Keratinocyte (primary cell): ENCODE measurements at regions not wholly inside any gene's neighbourhood (a gene's known extent, or its start where the extent isn't known, plus 50 kb on each side); places are given as distances from the start of the nearest gene placed in this dataset.
"Not testable (repeated sequence)": the region's sequence is repeated elsewhere in the genome, so short reads cannot be mapped to it uniquely, and the experiment has no call there.

Experiments
- DNase-seq: peaks from one replicate; pipeline ENCODE4 v3.0.0-alpha.2; 2011; ENCODE audit warnings: low read depth, missing footprints, low spot score
- FAIRE-seq: peaks from 2 replicates; lab custom pipeline; 2011; peaks lifted over from hg19 to GRCh38; lab: Jason Lieb, UNC
- H2AFZ ChIP-seq: 2 replicates; pipeline ENCODE4 v1.6.0; 2012; ENCODE audit warnings: low read length, control low read depth, inconsistent platforms; ENCODE audit not compliant: control insufficient read depth
- H3K27ac ChIP-seq: 2 replicates; pipeline ENCODE4 v1.5.1; 2011; ENCODE audit warnings: low read length; ENCODE audit not compliant: control insufficient read depth, insufficient read depth
- H3K27me3 ChIP-seq: 3 replicates; pipeline ENCODE4 v1.6.0; 2011; ENCODE audit warnings: low read length; ENCODE audit not compliant: control insufficient read depth, insufficient read depth; ENCODE audit errors: extremely low read depth
- H3K36me3 ChIP-seq, 2 experiments: 2 replicates in 1 of 2; 3 replicates in 1 of 2; pipeline ENCODE4 v1.5.1; 2011; ENCODE audit warnings: low read length in 2 of 2, mild to moderate bottlenecking in 1 of 2; ENCODE audit not compliant: control insufficient read depth in 2 of 2, insufficient read depth in 2 of 2; ENCODE audit errors: extremely low read depth in 1 of 2
- H3K4me1 ChIP-seq: 3 replicates; pipeline ENCODE4 v1.5.1; 2011; ENCODE audit warnings: low read length; ENCODE audit not compliant: control insufficient read depth, insufficient read depth; ENCODE audit errors: extremely low read depth
- H3K4me2 ChIP-seq: 3 replicates; pipeline ENCODE4 v1.6.0; 2011; ENCODE audit warnings: low read depth, low read length; ENCODE audit not compliant: control insufficient read depth, insufficient read depth; ENCODE audit errors: extremely low read depth
- H3K4me3 ChIP-seq, 3 experiments: fragments of 200-600 bp in 1 of 3; sonication (generic) in 1 of 3; 2 replicates in 2 of 3; 3 replicates in 1 of 3; pipeline ENCODE4 v1.5.1; 2011 to 2016; ENCODE audit warnings: low read length in 3 of 3, mild to moderate bottlenecking in 3 of 3, control low read depth in 2 of 3, inconsistent platforms in 1 of 3, low read depth in 1 of 3, mixed read lengths in 1 of 3, mixed run types in 1 of 3, moderate library complexity in 1 of 3; ENCODE audit not compliant: control insufficient read depth in 2 of 3, insufficient read depth in 2 of 3; ENCODE audit errors: extremely low read depth in 1 of 3
- H3K79me2 ChIP-seq: 2 replicates; pipeline ENCODE4 v1.6.0; 2012; ENCODE audit warnings: low read length; ENCODE audit not compliant: control insufficient read depth, insufficient read depth
- H3K9ac ChIP-seq: 3 replicates; pipeline ENCODE4 v1.6.0; 2011; ENCODE audit warnings: low read length; ENCODE audit not compliant: control insufficient read depth, insufficient read depth; ENCODE audit errors: extremely low read depth
- H3K9me1 ChIP-seq: 3 replicates; pipeline ENCODE4 v1.6.0; 2011; ENCODE audit warnings: low read length; ENCODE audit not compliant: control insufficient read depth, insufficient read depth; ENCODE audit errors: extremely low read depth
- H3K9me3 ChIP-seq: 2 replicates; pipeline ENCODE4 v1.5.1; 2012; ENCODE audit warnings: low read depth, low read length; ENCODE audit not compliant: control insufficient read depth
- H4K20me1 ChIP-seq: 3 replicates; pipeline ENCODE4 v1.6.0; 2011; ENCODE audit warnings: low read length; ENCODE audit not compliant: control insufficient read depth, insufficient read depth; ENCODE audit errors: extremely low read depth
- CTCF ChIP-seq, 3 experiments: IDR thresholded peaks in 1 of 3; conservative IDR thresholded peaks in 1 of 3; optimal IDR thresholded peaks in 1 of 3; 2 replicates in 2 of 3; 3 replicates in 1 of 3; pipeline versions ENCODE3 to v1.5.1; 2011; ENCODE audit warnings: low read length in 3 of 3, mild to moderate bottlenecking in 3 of 3, moderate library complexity in 2 of 3, control low read depth in 1 of 3, inconsistent platforms in 1 of 3; ENCODE audit not compliant: insufficient read depth in 2 of 3; ENCODE audit errors: extremely low read depth in 1 of 3
- EZH2 ChIP-seq: IDR thresholded peaks from one replicate; pipeline ENCODE4 v1.6.1; 2012; ENCODE audit warnings: inconsistent platforms, mild to moderate bottlenecking, low read length, moderate library complexity
- dilution Hi-C: fragments of 300-500 bp; cut with MboI; formaldehyde crosslinking; loops from one replicate; pipeline ENCODE4 v1.7.0; 2020; ENCODE audit warnings: low sequenced_read_pairs; ENCODE audit not compliant: extremely low pct_ligation_motif_present

DNA sequence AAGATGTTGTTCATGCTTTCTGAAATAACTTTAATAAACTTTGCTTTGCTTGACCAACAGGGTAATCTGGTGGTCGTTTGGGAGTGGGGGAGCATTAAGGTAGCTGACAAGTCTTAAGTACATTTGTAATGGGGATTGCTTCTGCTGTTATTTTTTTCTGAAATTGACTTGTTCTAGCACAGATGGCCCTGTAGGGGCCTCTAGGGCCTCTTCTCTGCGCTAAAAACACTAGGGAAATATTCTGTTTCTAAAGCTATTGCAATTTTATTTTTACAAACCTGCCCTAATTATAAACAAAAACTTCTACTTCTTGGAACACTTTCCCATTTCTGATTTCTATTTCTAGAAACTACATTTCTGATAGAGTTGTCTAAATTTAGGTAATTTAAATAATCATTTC lies 191.3 kb upstream of the KCNJ3 start:
- Histone ChIP-seq H3K27ac (no peak overlapping the region), H3K79me2 (no peaks in the 10 kb centered on the region), H3K27me3 (no peaks in the 10 kb centered on the region), H3K9ac (no peak overlapping the region), H3K4me2 (no peak overlapping the region), H2AFZ (no peak overlapping the region), H3K9me3 (no peaks in the 10 kb centered on the region), H3K9me1 (no peaks in the 10 kb centered on the region), H3K4me1 (no peaks in the 10 kb centered on the region), H3K36me3 (no peaks in the 10 kb centered on the region), H4K20me1 (no peaks in the 10 kb centered on the region), H3K4me3 (no peak overlapping the region)
- dilution Hi-C loops: no loop called here
- no peak for DNase-seq
- no peak for TF ChIP-seq CTCF (optimal IDR thresholded peaks at IDR 0.05 in 1 of 3, IDR thresholded peaks at IDR 0.05 in 1 of 3, conservative IDR thresholded peaks at IDR 0.05 in 1 of 3; ENCODE audit: extremely low read depth in 1 of 3, insufficient read depth in 2 of 3, low read length in 3 of 3)
- no peak for TF ChIP-seq EZH2
- no peak for FAIRE-seq

DNA sequence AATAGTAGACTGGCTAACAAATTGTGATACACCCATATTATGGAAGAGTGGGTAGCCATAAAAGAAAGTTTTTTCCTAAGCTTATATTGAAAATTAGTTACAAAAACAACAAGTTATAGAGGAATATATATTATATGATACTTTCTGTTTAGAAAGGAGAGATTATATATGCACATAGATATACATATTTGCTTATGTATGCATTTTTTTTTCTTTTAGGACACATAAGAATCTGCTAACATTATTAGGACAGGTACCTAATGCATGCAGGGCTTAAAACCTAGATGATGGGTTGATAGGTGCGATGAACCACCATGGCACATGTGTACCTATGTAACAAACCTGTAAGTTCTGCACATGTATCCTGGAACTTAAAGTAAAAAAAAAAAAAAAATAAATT lies 179.6 kb upstream of the KCNJ3 start:
- no peak overlapping the region for H3K4me2 ChIP-seq
- TF ChIP-seq EZH2 (no peak), CTCF (optimal IDR thresholded peaks at IDR 0.05 in 1 of 3, IDR thresholded peaks at IDR 0.05 in 1 of 3, conservative IDR thresholded peaks at IDR 0.05 in 1 of 3; ENCODE audit: extremely low read depth in 1 of 3, insufficient read depth in 2 of 3, low read length in 3 of 3) (no peak)
- H3K4me3 ChIP-seq: no peak overlapping the region
- FAIRE-seq: no peak
- dilution Hi-C loops: no loop called here
- H3K79me2 ChIP-seq: no peaks in the 10 kb centered on the region
- DNase-seq: no peak
- no peak overlapping the region for H3K9ac ChIP-seq
- H3K9me1 ChIP-seq: no peaks in the 10 kb centered on the region
- no peaks in the 10 kb centered on the region for H3K36me3 ChIP-seq
- H2AFZ ChIP-seq: no peak overlapping the region
- no peaks in the 10 kb centered on the region for H3K4me1 ChIP-seq
- no peaks in the 10 kb centered on the region for H3K9me3 ChIP-seq
- no peaks in the 10 kb centered on the region for H4K20me1 ChIP-seq
- H3K27ac ChIP-seq: no peak overlapping the region
- H3K27me3 ChIP-seq: no peaks in the 10 kb centered on the region

DNA sequence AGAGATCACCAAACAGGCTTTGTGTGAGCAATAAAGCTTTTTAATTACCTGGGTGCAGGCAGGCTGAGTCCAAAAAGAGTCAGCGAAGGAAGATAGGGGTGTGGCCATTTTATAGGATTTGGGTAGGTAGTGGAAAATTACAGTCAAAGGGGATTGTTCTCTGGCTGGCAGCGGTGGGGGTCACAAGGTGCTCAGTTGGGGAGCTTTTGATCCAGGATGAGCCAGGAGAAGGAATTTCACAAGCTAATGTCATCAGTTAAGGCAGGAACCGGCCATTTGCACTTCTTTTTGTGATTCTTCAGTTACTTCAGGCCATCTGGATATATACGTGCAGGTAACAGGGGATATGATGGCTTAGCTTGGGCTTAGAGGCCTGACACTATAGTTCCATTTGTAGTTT lies 177.5 kb upstream of the KCNJ3 start:
- H3K27me3 ChIP-seq, H3K4me1 ChIP-seq, H3K27ac ChIP-seq, DNase-seq, H4K20me1 ChIP-seq, FAIRE-seq, H3K79me2 ChIP-seq, H3K9me3 ChIP-seq, H3K4me2 ChIP-seq, H2AFZ ChIP-seq, H3K4me3 ChIP-seq, H3K36me3 ChIP-seq, H3K9me1 ChIP-seq, H3K9ac ChIP-seq, dilution Hi-C loops: not testable (repeated sequence)
